K562 (cell line): ENCODE measurements at regions not wholly inside any gene's neighbourhood (a gene's known extent, or its start where the extent isn't known, plus 50 kb on each side); places are given as distances from the start of the nearest gene placed in this dataset.

Experiments used
- ATAC-seq: fragments of 200-7000 bp; cut with Tn5 transposase; 3 replicates; pipeline ENCODE4 v1.9.1; 2020; ENCODE audit warnings: moderate library complexity
- BruUV-seq: library from RNA; stranded (reverse); fragments of 400-500 nt; replicated peaks from 2 replicates; lab custom pipeline; 2021; lab: Mats Ljungman, UMichigan
- CTCF ChIA-PET: fragments of 300-600 bp; formaldehyde crosslinking; extraction: SDS; loops from one replicate; lab custom pipeline; 2021; ENCODE audit warnings: low intra/inter-chr PET ratio; lab: Yijun Ruan, JAX
- POLR2A ChIA-PET: fragments of 300-600, 350-650 bp; sonication (Branson Sonifier 250); formaldehyde crosslinking; extraction: SDS; loops from one replicate; lab custom pipeline; 2021; ENCODE audit warnings: antibody characterized with exemption, inconsistent platforms; lab: Yijun Ruan, JAX
- DNase-seq, 4 experiments: peaks; one replicate each; pipeline versions ENCODE4 v3.0.0 to v3.0.0-alpha.2; 2011 to 2018; ENCODE audit warnings: low spot score in 3 of 4, mixed read lengths in 3 of 4; ENCODE audit errors: extremely low read depth in 1 of 4
- FAIRE-seq: peaks from 2 replicates; lab custom pipeline; 2011; peaks lifted over from hg19 to GRCh38; lab: Jason Lieb, UNC
- H2AFZ ChIP-seq: 2 replicates; pipeline ENCODE4 v1.6.0; 2011; ENCODE audit warnings: low read depth, low read length, control low read depth, inconsistent platforms
- H3K27ac ChIP-seq: fragments of 200-600 bp; 3 replicates; pipeline ENCODE4 v1.8.0; 2011; ENCODE audit warnings: low read depth, mild to moderate bottlenecking, control low read depth, inconsistent platforms, low read length, moderate library complexity, mixed read lengths; ENCODE audit errors: extremely low read depth
- H3K27me3 ChIP-seq, 2 experiments: fragments of 300-600 bp in 1 of 2; 2 replicates in 1 of 2; 3 replicates in 1 of 2; pipeline versions ENCODE4 v1.6.0 to v1.8.0; 2011; ENCODE audit warnings: inconsistent platforms in 2 of 2, low read length in 2 of 2, mild to moderate bottlenecking in 1 of 2, mixed read lengths in 1 of 2, moderate library complexity in 1 of 2; ENCODE audit not compliant: control insufficient read depth in 2 of 2, insufficient read depth in 2 of 2
- H3K36me3 ChIP-seq: fragments of 300-600 bp; 3 replicates; pipeline ENCODE4 v1.8.0; 2011; ENCODE audit warnings: mild to moderate bottlenecking, low read length, inconsistent platforms; ENCODE audit not compliant: control insufficient read depth, insufficient read depth
- H3K4me1 ChIP-seq, 2 experiments: fragments of 200-600 bp in 1 of 2; replicated peaks in 1 of 2; 2 replicates in 1 of 2; 3 replicates in 1 of 2; pipeline versions ENCODE4 v1.5.1 to v1.8.0; 2011; ENCODE audit warnings: inconsistent platforms in 2 of 2, low read length in 2 of 2, mild to moderate bottlenecking in 1 of 2, mixed read lengths in 1 of 2, moderate library complexity in 1 of 2; ENCODE audit not compliant: control insufficient read depth in 2 of 2, insufficient read depth in 2 of 2
- H3K4me2 ChIP-seq: 2 replicates; pipeline ENCODE4 v1.6.1; 2011; ENCODE audit warnings: low read length, control low read depth, inconsistent platforms, mixed read lengths; ENCODE audit not compliant: insufficient read depth
- H3K4me3 ChIP-seq: fragments of 200-600 bp; sonication (generic), shearing (Covaris generic); 2 replicates; pipeline ENCODE4 v1.5.1; 2016; ENCODE audit warnings: control low read depth, inconsistent platforms
- H3K79me2 ChIP-seq: fragments of 200-600 bp; 3 replicates; pipeline ENCODE4 v1.8.0; 2011; ENCODE audit warnings: low read length, inconsistent platforms; ENCODE audit not compliant: control insufficient read depth, insufficient read depth
- H3K9ac ChIP-seq, 2 experiments: 2 replicates each; pipeline versions ENCODE4 v1.6.0 to v1.6.1; 2011; ENCODE audit warnings: low read depth in 2 of 2, low read length in 2 of 2, control low read depth in 1 of 2, inconsistent platforms in 1 of 2, mild to moderate bottlenecking in 1 of 2, mixed read lengths in 1 of 2; ENCODE audit not compliant: insufficient read depth in 1 of 2
- H3K9me1 ChIP-seq: one replicate; pipeline ENCODE4 v1.6.0; 2011; ENCODE audit warnings: inconsistent platforms, mild to moderate bottlenecking, low read length, moderate library complexity; ENCODE audit not compliant: control insufficient read depth, insufficient read depth
- H3K9me3 ChIP-seq: replicated peaks from 2 replicates; pipeline ENCODE4 v1.5.1; 2011; ENCODE audit warnings: low read depth, low read length, inconsistent platforms; ENCODE audit not compliant: control insufficient read depth, insufficient read depth
- H4K20me1 ChIP-seq: replicated peaks from 2 replicates; pipeline ENCODE4 v1.6.1; 2011; ENCODE audit warnings: low read length, inconsistent platforms, mixed read lengths; ENCODE audit not compliant: control insufficient read depth, insufficient read depth
- CBX1 ChIP-seq: sonication (generic); IDR thresholded peaks from 2 replicates; pipeline ENCODE4 v1.6.1; 2016; ENCODE audit warnings: antibody characterized with exemption, low read depth, mild to moderate bottlenecking
- KDM4B ChIP-seq, 2 experiments: fragments of 450-650 bp in 1 of 2; sonication (generic) in 1 of 2; IDR thresholded peaks; 2 replicates each; pipeline ENCODE4 v1.6.1; 2016 to 2017; ENCODE audit warnings: borderline replicate concordance in 2 of 2, antibody characterized with exemption in 1 of 2, low read depth in 1 of 2, mild to moderate bottlenecking in 1 of 2
- KLF13 ChIP-seq: fragments of 450-650 bp; IDR thresholded peaks from 2 replicates; pipeline ENCODE4 v1.6.1; 2016; ENCODE audit warnings: missing genetic modification characterization, low read depth, mild to moderate bottlenecking, missing compliant biosample characterization, moderate library complexity, borderline replicate concordance
- NFE2L1 ChIP-seq: fragments of 450-650 bp; IDR thresholded peaks from 2 replicates; pipeline ENCODE4 v1.6.1; 2016; ENCODE audit warnings: missing genetic modification characterization, low read depth, mild to moderate bottlenecking, missing compliant biosample characterization, moderate library complexity, borderline replicate concordance
- NFIC ChIP-seq: fragments of 450-650 bp; IDR thresholded peaks from 2 replicates; pipeline ENCODE4 v1.6.1; 2017; ENCODE audit warnings: mild to moderate bottlenecking, inconsistent platforms
- PCBP1 ChIP-seq: fragments of 200-400 bp; formaldehyde crosslinking; IDR thresholded peaks from 2 replicates; pipeline ENCODE4 v1.6.1; 2018; ENCODE audit warnings: mild to moderate bottlenecking, low read depth, low read length; ENCODE audit not compliant: poor library complexity, severe bottlenecking
- TRIM25 ChIP-seq: fragments of 450-650 bp; IDR thresholded peaks from 2 replicates; pipeline ENCODE4 v1.7.0; 2016; ENCODE audit warnings: borderline replicate concordance
- ZNF121 ChIP-seq: sonication (generic); formaldehyde crosslinking; conservative IDR thresholded peaks from 2 replicates; pipeline ENCODE4 v1.8.0; 2022; ENCODE audit warnings: missing genetic modification reagents
- WGBS: fragments of 100-300 bp; shearing (Covaris generic); methylation state at CpG from one replicate; pipeline ENCODE4 v1.1.6; 2016; ENCODE audit warnings: low coverage, mixed read lengths; ENCODE audit not compliant: insufficient coverage; ENCODE audit errors: missing lambda C conversion rate; 5-methylcytosine and 5-hydroxymethylcytosine counted together
- in situ Hi-C: fragments of 300-500 bp; cut with MboI; formaldehyde crosslinking; loops from 4 replicates; pipeline ENCODE4 v1.15.0; 2018; ENCODE audit warnings: inconsistent platforms, mixed read lengths
- intact Hi-C: fragments of 100-400 bp; cut with micrococcal nuclease; formaldehyde crosslinking; loops from 2 replicates; pipeline ENCODE4 v1.14.2; 2022

DNA sequence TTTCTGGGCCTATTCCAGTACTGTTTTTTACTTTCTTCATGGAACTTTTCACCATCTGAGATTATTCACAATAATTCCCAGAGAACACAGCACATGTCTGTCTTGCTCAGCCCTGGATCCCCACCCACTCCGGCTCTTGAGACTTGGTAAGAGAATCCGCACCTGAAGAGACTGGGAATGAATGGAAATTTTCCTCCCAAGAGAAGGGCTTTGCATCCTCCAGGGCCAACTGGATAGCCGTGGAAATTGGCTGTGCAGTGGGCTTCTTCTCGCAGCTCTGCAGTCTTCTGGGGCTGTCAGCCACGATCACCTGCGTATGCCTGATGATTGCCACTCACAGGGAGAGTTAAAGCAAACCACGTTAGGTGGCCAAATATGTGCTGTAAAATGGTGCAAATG, 159.1 kb downstream of the THBS2 start:
- TF ChIP-seq KDM4B (IDR thresholded peaks at IDR 0.05; ENCODE audit: borderline replicate concordance in 2 of 2, low read depth in 1 of 2): no peak
- no peak for TF ChIP-seq NFIC
- TF ChIP-seq ZNF121 (CRISPR knock-in tag): no peak
- TF ChIP-seq PCBP1: no peak
- no peak for TF ChIP-seq KLF13 (tag)
- TF ChIP-seq CBX1: no peak
- TF ChIP-seq TRIM25: no peak
- no peak for TF ChIP-seq NFE2L1 (tag)
- Histone ChIP-seq H3K9me1 (peaks cover 2% of the 10 kb centered on the region), H3K27ac (no peak overlapping the region), H3K4me3 (no peak overlapping the region), H3K79me2 (no peaks in the 10 kb centered on the region), H3K4me2 (no peak overlapping the region), H4K20me1 (no peaks in the 10 kb centered on the region), H2AFZ (no peak overlapping the region), H3K36me3 (no peaks in the 10 kb centered on the region), H3K4me1 (no peaks in the 10 kb centered on the region), H3K27me3 (no peaks in the 10 kb centered on the region; a peak in 1 of 5 replicates), H3K9me3 (no peaks in the 10 kb centered on the region; the same call in 1 of the 2 replicates), H3K9ac (no peak overlapping the region)
- intact Hi-C loops: no loop called here
- ATAC-seq: no peak
- DNase-seq: no peak
- 1% methylated on average over 7 of the region's 7 CpGs for WGBS
- ChIA-PET CTCF (no interaction called here), POLR2A (no interaction called here)
- in situ Hi-C loops: no loop called here
- BruUV-seq: no TSS peak
- FAIRE-seq: no peak
